Spleen (tissue), 7 donors: ENCODE measurements at regions not wholly inside any gene's neighbourhood (a gene's known extent, or its start where the extent isn't known, plus 50 kb on each side); places are given as distances from the start of the nearest gene placed in this dataset.

Experiments used
- POLR2A ChIP-seq, 3 donors: fragments of 450-650 bp; IDR thresholded peaks; one replicate each; pipeline ENCODE4 v1.5.1; 2017; ENCODE audit warnings: antibody characterized with exemption in 3 of 3, mild to moderate bottlenecking in 1 of 3
- POLR2AphosphoS5 ChIP-seq, 3 donors: sonication (generic); formaldehyde crosslinking; IDR thresholded peaks; one replicate each; pipeline ENCODE4 v1.5.1; 2017; ENCODE audit warnings: antibody characterized with exemption in 3 of 3
- TF ChIP-seq, protein P1 (sequence below), 11 experiments: fragments of 200-600 bp in 7 of 11; fragments of 450-650 bp in 4 of 11; sonication (generic) in 4 of 11; IDR thresholded peaks in 8 of 11; conservative IDR thresholded peaks in 3 of 11; 1 replicate in 7 of 11; 2 replicates in 4 of 11; pipeline versions ENCODE4 v1.4.0 to v1.8.0; 2016 to 2021; ENCODE audit warnings: antibody characterized with exemption in 11 of 11, inconsistent platforms in 4 of 11, mild to moderate bottlenecking in 1 of 11
- donor health status: DM: no; HTN: no; CAD: no; lungs with moderate emphysema.
- donor health status: DM: no; HTN: no; CAD: no.
- donor health status: DM: no; HTN: no; CAD: no.

DNA sequence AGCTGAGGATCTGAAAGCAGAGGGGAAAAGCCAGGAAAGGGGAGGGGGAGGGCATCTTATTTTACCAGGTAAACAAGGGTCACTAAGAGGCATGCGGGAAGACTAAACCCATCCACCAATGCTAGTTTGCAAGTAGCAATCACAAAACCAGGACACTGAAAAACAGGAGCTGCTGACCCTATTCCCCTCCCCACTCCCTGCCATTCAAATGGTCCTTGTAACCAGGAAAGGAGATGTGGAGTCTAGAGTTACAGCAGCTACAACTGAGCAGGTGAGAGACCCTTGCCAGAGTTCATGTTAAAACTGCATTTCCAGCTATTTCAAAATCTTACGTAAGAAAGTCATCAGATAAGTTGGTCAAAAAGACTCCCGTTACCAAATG, 85.3 kb upstream of the SIMC1 start:
- TF ChIP-seq, protein P1, sequence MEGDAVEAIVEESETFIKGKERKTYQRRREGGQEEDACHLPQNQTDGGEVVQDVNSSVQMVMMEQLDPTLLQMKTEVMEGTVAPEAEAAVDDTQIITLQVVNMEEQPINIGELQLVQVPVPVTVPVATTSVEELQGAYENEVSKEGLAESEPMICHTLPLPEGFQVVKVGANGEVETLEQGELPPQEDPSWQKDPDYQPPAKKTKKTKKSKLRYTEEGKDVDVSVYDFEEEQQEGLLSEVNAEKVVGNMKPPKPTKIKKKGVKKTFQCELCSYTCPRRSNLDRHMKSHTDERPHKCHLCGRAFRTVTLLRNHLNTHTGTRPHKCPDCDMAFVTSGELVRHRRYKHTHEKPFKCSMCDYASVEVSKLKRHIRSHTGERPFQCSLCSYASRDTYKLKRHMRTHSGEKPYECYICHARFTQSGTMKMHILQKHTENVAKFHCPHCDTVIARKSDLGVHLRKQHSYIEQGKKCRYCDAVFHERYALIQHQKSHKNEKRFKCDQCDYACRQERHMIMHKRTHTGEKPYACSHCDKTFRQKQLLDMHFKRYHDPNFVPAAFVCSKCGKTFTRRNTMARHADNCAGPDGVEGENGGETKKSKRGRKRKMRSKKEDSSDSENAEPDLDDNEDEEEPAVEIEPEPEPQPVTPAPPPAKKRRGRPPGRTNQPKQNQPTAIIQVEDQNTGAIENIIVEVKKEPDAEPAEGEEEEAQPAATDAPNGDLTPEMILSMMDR (IDR thresholded peaks at IDR 0.05 in 8 of 11, conservative IDR thresholded peaks at IDR 0.05 in 3 of 11): no peak
- TF ChIP-seq POLR2A (IDR thresholded peaks at IDR 0.05) (no peak), POLR2AphosphoS5 (IDR thresholded peaks at IDR 0.05) (no peak)
